HepG2 (cell line): ENCODE measurements at regions not wholly inside any gene's neighbourhood (a gene's known extent, or its start where the extent isn't known, plus 50 kb on each side); places are given as distances from the start of the nearest gene placed in this dataset.

Experiments used
- ATAC-seq: fragments of 200-7000 bp; cut with Tn5 transposase; 3 replicates; pipeline ENCODE4 v1.9.1; 2020; ENCODE audit warnings: mild to moderate bottlenecking, moderate library complexity
- BruUV-seq: library from RNA; stranded (reverse); fragments of 400-500 nt; replicated peaks from 2 replicates; lab custom pipeline; 2021; lab: Mats Ljungman, UMichigan
- CTCF ChIA-PET: fragments of 300-600 bp; formaldehyde crosslinking; extraction: SDS; loops from one replicate; lab custom pipeline; 2021; ENCODE audit warnings: low total read pairs, inconsistent platforms, low intra/inter-chr PET ratio; lab: Yijun Ruan, JAX
- POLR2A ChIA-PET: fragments of 350-600 bp; sonication (Branson Sonifier 250); formaldehyde crosslinking; loops from one replicate; lab custom pipeline; 2020; ENCODE audit warnings: antibody characterized with exemption, inconsistent platforms; lab: Yijun Ruan, JAX
- DNase-seq: peaks from one replicate; pipeline ENCODE4 v3.0.0-alpha.2; 2015; ENCODE audit warnings: low spot score
- FAIRE-seq: peaks from 3 replicates; lab custom pipeline; 2011; peaks lifted over from hg19 to GRCh38; lab: Jason Lieb, UNC
- H2AFZ ChIP-seq: one replicate; pipeline ENCODE4 v1.6.1; 2011; ENCODE audit warnings: low read length, inconsistent platforms
- H3K27ac ChIP-seq: fragments of 300-600 bp; 3 replicates; pipeline ENCODE4 v1.8.0; 2011; ENCODE audit warnings: mixed run types, mild to moderate bottlenecking, mixed read lengths, low read length, inconsistent platforms; ENCODE audit not compliant: insufficient read depth; ENCODE audit errors: extremely low read length
- H3K27me3 ChIP-seq, 2 experiments: fragments of 200-600 bp in 1 of 2; 2 replicates in 1 of 2; 3 replicates in 1 of 2; pipeline versions ENCODE4 v1.6.0 to v1.8.0; 2011; ENCODE audit warnings: low read length in 2 of 2, mild to moderate bottlenecking in 2 of 2, moderate library complexity in 2 of 2, inconsistent platforms in 1 of 2; ENCODE audit not compliant: insufficient read depth in 2 of 2, control insufficient read depth in 1 of 2
- H3K36me3 ChIP-seq, 2 experiments: fragments of 200-600 bp in 1 of 2; replicated peaks in 1 of 2; 2 replicates in 1 of 2; 3 replicates in 1 of 2; pipeline versions ENCODE4 v1.5.1 to v1.8.0; 2011; ENCODE audit warnings: low read length in 2 of 2, inconsistent platforms in 1 of 2; ENCODE audit not compliant: insufficient read depth in 2 of 2, control insufficient read depth in 1 of 2
- H3K4me1 ChIP-seq: 2 replicates; pipeline ENCODE4 v1.5.1; 2012; ENCODE audit warnings: low read length, inconsistent platforms; ENCODE audit not compliant: insufficient read depth
- H3K4me2 ChIP-seq: 2 replicates; pipeline ENCODE4 v1.6.0; 2011; ENCODE audit warnings: low read depth, low read length, inconsistent platforms
- H3K4me3 ChIP-seq, 3 experiments: fragments of 200-600 bp in 1 of 3; sonication (generic), shearing (Covaris generic) in 1 of 3; replicated peaks in 1 of 3; 2 replicates each; pipeline ENCODE4 v1.5.1; 2011 to 2016; ENCODE audit warnings: low read length in 3 of 3, inconsistent platforms in 2 of 3, low read depth in 2 of 3, mild to moderate bottlenecking in 2 of 3, control low read depth in 1 of 3, mixed read lengths in 1 of 3; ENCODE audit not compliant: insufficient read depth in 1 of 3
- H3K79me2 ChIP-seq: one replicate; pipeline ENCODE4 v1.6.1; 2011; ENCODE audit warnings: low read length, inconsistent platforms; ENCODE audit not compliant: insufficient read depth
- H3K9ac ChIP-seq: 2 replicates; pipeline ENCODE4 v1.6.0; 2011; ENCODE audit warnings: mild to moderate bottlenecking, low read depth, low read length, inconsistent platforms; ENCODE audit not compliant: insufficient read depth
- H3K9me3 ChIP-seq: 2 replicates; pipeline ENCODE4 v1.5.1; 2012; ENCODE audit warnings: mild to moderate bottlenecking, low read length
- H4K20me1 ChIP-seq: 2 replicates; pipeline ENCODE4 v1.6.0; 2011; ENCODE audit warnings: inconsistent platforms, mild to moderate bottlenecking, low read length, moderate library complexity; ENCODE audit not compliant: insufficient read depth
- ETS1 ChIP-seq: sonication (generic); formaldehyde crosslinking; IDR thresholded peaks from 2 replicates; pipeline ENCODE4 v1.4.0; 2020; ENCODE audit warnings: missing genetic modification reagents
- FLYWCH1 ChIP-seq: sonication (generic); formaldehyde crosslinking; IDR thresholded peaks from 2 replicates; pipeline ENCODE4 v1.8.1; 2023; ENCODE audit warnings: mild to moderate bottlenecking, missing genetic modification reagents
- FOXO4 ChIP-seq: sonication (generic); formaldehyde crosslinking; conservative IDR thresholded peaks from 2 replicates; pipeline ENCODE4 v1.8.1; 2023; ENCODE audit warnings: missing genetic modification reagents
- MAX ChIP-seq: IDR thresholded peaks from 2 replicates; pipeline ENCODE4 v1.6.1; 2012; ENCODE audit warnings: inconsistent platforms
- REL ChIP-seq: sonication (generic); formaldehyde crosslinking; conservative IDR thresholded peaks from 2 replicates; pipeline ENCODE4 v1.8.0; 2022; ENCODE audit warnings: mild to moderate bottlenecking, missing genetic modification reagents, moderate library complexity
- SP2 ChIP-seq: sonication (generic); formaldehyde crosslinking; IDR thresholded peaks from 2 replicates; pipeline ENCODE4 v1.5.1; 2020; ENCODE audit warnings: mild to moderate bottlenecking, missing genetic modification reagents
- TARDBP ChIP-seq: sonication (generic); formaldehyde crosslinking; IDR thresholded peaks from 2 replicates; pipeline ENCODE4 v1.8.0; 2022; ENCODE audit warnings: mild to moderate bottlenecking, missing genetic modification reagents
- WIZ ChIP-seq: sonication (generic); formaldehyde crosslinking; IDR thresholded peaks from 2 replicates; pipeline ENCODE4 v1.5.1; 2020; ENCODE audit warnings: mild to moderate bottlenecking, missing genetic modification reagents
- ZNF563 ChIP-seq: sonication (generic); formaldehyde crosslinking; IDR thresholded peaks from 2 replicates; pipeline ENCODE4 v1.8.0; 2022; ENCODE audit warnings: mild to moderate bottlenecking, moderate library complexity, missing genetic modification reagents
- ZNF576 ChIP-seq: sonication (generic); formaldehyde crosslinking; IDR thresholded peaks from 2 replicates; pipeline ENCODE4 v1.4.0; 2020; ENCODE audit warnings: mild to moderate bottlenecking, missing genetic modification reagents
- ZNF776 ChIP-seq: sonication (generic); formaldehyde crosslinking; IDR thresholded peaks from 2 replicates; pipeline ENCODE4 v1.4.0; 2020; ENCODE audit warnings: mild to moderate bottlenecking, missing genetic modification reagents
- WGBS: methylation state at CpG from one replicate; pipeline ENCODE4 v1.1.6; 2017; ENCODE audit warnings: low lambda C conversion rate; 5-methylcytosine and 5-hydroxymethylcytosine counted together
- in situ Hi-C: cut with HindIII; loops from 2 replicates; pipeline ENCODE4 v1.10.0; 2017; ENCODE audit warnings: low pct_unique_long_range_greater_than_20kb; ENCODE audit not compliant: extremely low pct_ligation_motif_present
- intact Hi-C: fragments of 100-400 bp; cut with micrococcal nuclease; formaldehyde crosslinking; loops from one replicate; pipeline ENCODE4 v1.10.0; 2022; ENCODE audit not compliant: unreplicated experiment
- TF ChIP-seq, protein P1 (sequence below): sonication (generic); formaldehyde crosslinking; IDR thresholded peaks from 2 replicates; pipeline ENCODE4 v1.4.0; 2020; ENCODE audit warnings: missing genetic modification reagents
- TF ChIP-seq, protein P2 (sequence below): sonication (generic); formaldehyde crosslinking; IDR thresholded peaks from 2 replicates; pipeline ENCODE4 v1.5.0; 2020; ENCODE audit warnings: mild to moderate bottlenecking, missing genetic modification reagents, borderline replicate concordance

GRCh38 chr1:87927391-87928280, 599.0 kb downstream of the LMO4 start:
- Histone ChIP-seq H3K9ac (no peak overlapping the region), H4K20me1 (no peaks in the 10 kb centered on the region), H3K27me3 (no peaks in the 10 kb centered on the region), H3K4me2 (no peak overlapping the region), H3K4me3 (no peak overlapping the region), H3K36me3 (no peaks in the 10 kb centered on the region), H3K27ac (no peak overlapping the region), H3K4me1 (peaks cover 5% of the 10 kb centered on the region; the same call in 1 of the 2 replicates), H3K79me2 (no peaks in the 10 kb centered on the region), H3K9me3 (0 out of 2 replicates have a peak, but pooled peaks cover 5% of the 10 kb centered on the region), H2AFZ (no peak overlapping the region)
- CTCF ChIA-PET: no interaction called here
- POLR2A ChIA-PET: no interaction called here
- WGBS: 18% methylated on average over 3 of the region's 3 CpGs
- ATAC-seq (no peak), DNase-seq (no peak), FAIRE-seq (no peak)
- intact Hi-C loops: no loop called here
- in situ Hi-C loops: no loop called here
- TF ChIP-seq, protein P1, sequence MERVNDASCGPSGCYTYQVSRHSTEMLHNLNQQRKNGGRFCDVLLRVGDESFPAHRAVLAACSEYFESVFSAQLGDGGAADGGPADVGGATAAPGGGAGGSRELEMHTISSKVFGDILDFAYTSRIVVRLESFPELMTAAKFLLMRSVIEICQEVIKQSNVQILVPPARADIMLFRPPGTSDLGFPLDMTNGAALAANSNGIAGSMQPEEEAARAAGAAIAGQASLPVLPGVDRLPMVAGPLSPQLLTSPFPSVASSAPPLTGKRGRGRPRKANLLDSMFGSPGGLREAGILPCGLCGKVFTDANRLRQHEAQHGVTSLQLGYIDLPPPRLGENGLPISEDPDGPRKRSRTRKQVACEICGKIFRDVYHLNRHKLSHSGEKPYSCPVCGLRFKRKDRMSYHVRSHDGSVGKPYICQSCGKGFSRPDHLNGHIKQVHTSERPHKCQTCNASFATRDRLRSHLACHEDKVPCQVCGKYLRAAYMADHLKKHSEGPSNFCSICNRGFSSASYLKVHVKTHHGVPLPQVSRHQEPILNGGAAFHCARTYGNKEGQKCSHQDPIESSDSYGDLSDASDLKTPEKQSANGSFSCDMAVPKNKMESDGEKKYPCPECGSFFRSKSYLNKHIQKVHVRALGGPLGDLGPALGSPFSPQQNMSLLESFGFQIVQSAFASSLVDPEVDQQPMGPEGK (CRISPR knock-in tag): no peak
- TF ChIP-seq FOXO4 (CRISPR knock-in tag): no peak
- TF ChIP-seq MAX: no peak
- no peak for TF ChIP-seq FLYWCH1 (CRISPR knock-in tag)
- TF ChIP-seq TARDBP (CRISPR knock-in tag): no peak
- no peak for TF ChIP-seq ZNF563
- TF ChIP-seq ZNF576 (CRISPR knock-in tag): no peak
- no peak for TF ChIP-seq REL (CRISPR knock-in tag)
- TF ChIP-seq, protein P2, sequence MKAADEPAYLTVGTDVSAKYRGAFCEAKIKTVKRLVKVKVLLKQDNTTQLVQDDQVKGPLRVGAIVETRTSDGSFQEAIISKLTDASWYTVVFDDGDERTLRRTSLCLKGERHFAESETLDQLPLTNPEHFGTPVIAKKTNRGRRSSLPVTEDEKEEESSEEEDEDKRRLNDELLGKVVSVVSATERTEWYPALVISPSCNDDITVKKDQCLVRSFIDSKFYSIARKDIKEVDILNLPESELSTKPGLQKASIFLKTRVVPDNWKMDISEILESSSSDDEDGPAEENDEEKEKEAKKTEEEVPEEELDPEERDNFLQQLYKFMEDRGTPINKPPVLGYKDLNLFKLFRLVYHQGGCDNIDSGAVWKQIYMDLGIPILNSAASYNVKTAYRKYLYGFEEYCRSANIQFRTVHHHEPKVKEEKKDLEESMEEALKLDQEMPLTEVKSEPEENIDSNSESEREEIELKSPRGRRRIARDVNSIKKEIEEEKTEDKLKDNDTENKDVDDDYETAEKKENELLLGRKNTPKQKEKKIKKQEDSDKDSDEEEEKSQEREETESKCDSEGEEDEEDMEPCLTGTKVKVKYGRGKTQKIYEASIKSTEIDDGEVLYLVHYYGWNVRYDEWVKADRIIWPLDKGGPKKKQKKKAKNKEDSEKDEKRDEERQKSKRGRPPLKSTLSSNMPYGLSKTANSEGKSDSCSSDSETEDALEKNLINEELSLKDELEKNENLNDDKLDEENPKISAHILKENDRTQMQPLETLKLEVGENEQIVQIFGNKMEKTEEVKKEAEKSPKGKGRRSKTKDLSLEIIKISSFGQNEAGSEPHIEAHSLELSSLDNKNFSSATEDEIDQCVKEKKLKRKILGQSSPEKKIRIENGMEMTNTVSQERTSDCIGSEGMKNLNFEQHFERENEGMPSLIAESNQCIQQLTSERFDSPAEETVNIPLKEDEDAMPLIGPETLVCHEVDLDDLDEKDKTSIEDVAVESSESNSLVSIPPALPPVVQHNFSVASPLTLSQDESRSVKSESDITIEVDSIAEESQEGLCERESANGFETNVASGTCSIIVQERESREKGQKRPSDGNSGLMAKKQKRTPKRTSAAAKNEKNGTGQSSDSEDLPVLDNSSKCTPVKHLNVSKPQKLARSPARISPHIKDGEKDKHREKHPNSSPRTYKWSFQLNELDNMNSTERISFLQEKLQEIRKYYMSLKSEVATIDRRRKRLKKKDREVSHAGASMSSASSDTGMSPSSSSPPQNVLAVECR: no peak
- TF ChIP-seq WIZ (CRISPR knock-in tag): no peak
- no peak for TF ChIP-seq ETS1 (CRISPR knock-in tag)
- TF ChIP-seq SP2 (CRISPR knock-in tag): no peak
- TF ChIP-seq ZNF776: no peak
- BruUV-seq: no TSS peak
